GM12873 (cell line): ENCODE measurements at regions not wholly inside any gene's neighbourhood (a gene's known extent, or its start where the extent isn't known, plus 50 kb on each side); places are given as distances from the start of the nearest gene placed in this dataset.

Experiments used
- CTCF ChIP-seq: IDR thresholded peaks from 2 replicates; pipeline ENCODE4 v1.5.1; 2012; ENCODE audit warnings: low read depth, mild to moderate bottlenecking, moderate library complexity, low read length, control low read depth; ENCODE audit not compliant: insufficient read depth; ENCODE audit errors: missing control alignments

GRCh38 chr9:73029346-73029745 is 76.5 kb upstream of the ALDH1A1 start:
- no peak for TF ChIP-seq CTCF

- TF ChIP-seq CTCF, result no peak
Observed at GRCh38 chr9:73026375-73026774, 73.5 kb upstream of the ALDH1A1 start.

GRCh38 chr9:73024601-73025034 is 71.8 kb upstream of the ALDH1A1 start:
- TF ChIP-seq CTCF, result no peak

- peak; percentile 79 for TF ChIP-seq CTCF
Observed at GRCh38 chr9:73023025-73023541, 70.2 kb upstream of the ALDH1A1 start.

GRCh38 chr9:73022353-73022752 is 69.5 kb upstream of the ALDH1A1 start:
- TF ChIP-seq CTCF, result no peak

- no peak for TF ChIP-seq CTCF
Observed at GRCh38 chr9:73020877-73021276, 68.0 kb upstream of the ALDH1A1 start.

GRCh38 chr9:73014011-73014410 is 61.2 kb upstream of the ALDH1A1 start:
- TF ChIP-seq CTCF, result no peak
